GM18870 (cell line): ENCODE measurements at regions not wholly inside any gene's neighbourhood (a gene's known extent, or its start where the extent isn't known, plus 50 kb on each side); places are given as distances from the start of the nearest gene placed in this dataset.
"Not testable (repeated sequence)": the region's sequence is repeated elsewhere in the genome, so short reads cannot be mapped to it uniquely, and the experiment has no call there.

ENCODE experiments used
- ATAC-seq: cut with Tn5 transposase; IDR thresholded peaks from one replicate; pipeline ENCODE4 v1.9.1; 2021; ENCODE audit warnings: moderate library complexity; ENCODE audit not compliant: unreplicated experiment

DNA sequence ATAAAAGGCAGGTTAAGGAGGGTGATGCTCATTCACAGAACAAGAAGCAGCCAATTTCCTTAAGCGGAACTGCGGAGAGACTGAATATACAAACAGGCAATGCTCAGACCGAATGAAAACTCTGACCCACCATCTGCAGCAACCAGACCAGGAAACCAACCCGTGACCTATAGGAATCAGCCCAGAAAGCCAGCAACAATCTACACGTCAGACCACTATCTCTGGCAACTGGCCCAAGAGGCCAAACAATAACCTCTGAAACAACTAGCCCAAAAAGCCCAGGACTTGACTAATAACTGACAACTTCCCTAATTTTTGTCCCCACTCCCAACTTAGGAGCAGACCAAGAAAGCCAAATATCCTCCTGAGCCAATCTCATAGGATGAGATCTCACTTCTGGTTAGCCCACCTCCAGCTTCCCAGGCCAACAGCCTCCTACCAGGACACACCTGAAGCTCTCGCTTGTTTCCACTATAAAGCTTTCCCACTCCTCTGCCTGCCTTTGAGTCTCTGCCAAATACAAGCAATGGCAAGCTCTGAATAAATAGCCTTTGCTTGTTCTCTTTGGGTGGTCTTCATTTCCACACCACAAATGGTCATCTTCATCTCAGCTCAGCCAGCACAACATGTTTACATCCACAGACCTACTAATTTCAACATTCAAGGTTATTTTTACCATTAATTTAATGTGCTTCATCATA is 168.5 kb downstream of the HSD17B3 start:
- ATAC-seq, result no peak

- no peak for ATAC-seq
Measured at GRCh38 chr9:96131825-96132224, 170.2 kb downstream of the HSD17B3 start.

DNA sequence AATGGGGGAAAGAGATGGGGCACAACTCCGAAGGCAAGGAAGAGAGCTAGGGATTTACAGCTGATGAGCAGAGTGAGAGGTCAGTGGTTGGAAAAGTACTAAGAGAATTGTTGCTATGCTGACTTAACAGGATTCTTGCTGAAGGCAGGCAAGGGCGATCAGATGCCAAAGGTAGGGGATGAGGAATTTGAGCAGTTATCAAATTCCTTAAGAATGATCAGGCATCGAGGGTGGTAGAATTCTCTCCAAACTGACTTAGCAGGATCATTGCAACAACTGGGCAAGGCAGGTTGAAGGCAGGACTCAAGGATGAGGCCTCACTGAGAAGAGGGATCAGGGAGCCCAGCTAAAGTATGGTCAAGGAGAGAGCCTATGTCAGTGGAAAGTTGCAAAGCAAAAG is 171.0 kb downstream of the HSD17B3 start:
- no peak for ATAC-seq

GRCh38 chr9:96129747-96130146 is 172.2 kb downstream of the HSD17B3 start:
- no peak for ATAC-seq

DNA sequence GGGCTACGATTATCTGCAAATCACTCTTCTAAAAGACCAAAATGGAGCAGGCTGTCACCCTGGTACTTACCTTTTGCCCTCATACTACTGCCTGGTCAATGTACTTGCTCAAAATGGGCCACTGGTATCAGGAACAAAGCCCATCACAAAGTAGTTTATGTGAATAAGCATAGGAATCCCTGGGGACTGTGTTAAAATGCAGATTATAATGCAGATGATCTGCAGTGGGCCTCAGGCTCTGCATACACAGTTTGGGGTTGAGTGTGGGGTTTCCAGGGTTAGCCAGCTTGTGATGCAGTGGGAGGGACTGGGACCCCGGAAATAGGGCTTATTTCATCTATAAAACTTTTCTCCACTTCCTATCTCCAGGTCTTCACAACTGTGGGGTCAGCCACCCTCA is 173.1 kb downstream of the HSD17B3 start:
- ATAC-seq, result no peak

DNA sequence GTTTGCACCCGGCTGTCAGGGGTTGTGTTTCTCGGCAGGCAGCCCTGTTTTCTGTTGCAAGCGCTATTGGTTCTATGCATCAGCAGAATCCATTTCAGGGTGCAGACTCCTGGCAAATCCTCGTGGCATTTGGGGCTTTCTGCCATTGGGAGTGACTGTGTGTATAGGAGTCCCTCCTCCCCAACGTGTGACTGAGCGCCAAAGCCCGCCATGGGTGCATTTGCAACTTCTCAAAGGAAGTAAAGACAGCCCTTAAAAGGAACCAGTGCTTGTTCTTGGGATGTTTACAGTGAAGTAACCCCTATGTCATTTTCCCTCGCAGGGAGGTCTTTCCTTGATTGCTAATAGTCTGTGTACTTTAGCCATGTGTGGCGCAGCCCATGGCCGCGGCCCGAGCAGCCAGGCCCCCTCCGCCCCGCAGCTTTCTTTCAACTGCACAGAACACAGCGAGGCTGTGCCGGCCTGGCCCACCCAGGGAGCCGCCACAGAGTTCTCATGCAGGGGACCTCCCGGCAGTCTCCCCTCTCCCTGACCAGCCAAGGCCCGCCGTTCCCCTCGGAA is 175.6 kb downstream of the HSD17B3 start:
- ATAC-seq, result no peak

GRCh38 chr9:96125624-96126023 is 176.4 kb downstream of the HSD17B3 start:
- no peak for ATAC-seq

DNA sequence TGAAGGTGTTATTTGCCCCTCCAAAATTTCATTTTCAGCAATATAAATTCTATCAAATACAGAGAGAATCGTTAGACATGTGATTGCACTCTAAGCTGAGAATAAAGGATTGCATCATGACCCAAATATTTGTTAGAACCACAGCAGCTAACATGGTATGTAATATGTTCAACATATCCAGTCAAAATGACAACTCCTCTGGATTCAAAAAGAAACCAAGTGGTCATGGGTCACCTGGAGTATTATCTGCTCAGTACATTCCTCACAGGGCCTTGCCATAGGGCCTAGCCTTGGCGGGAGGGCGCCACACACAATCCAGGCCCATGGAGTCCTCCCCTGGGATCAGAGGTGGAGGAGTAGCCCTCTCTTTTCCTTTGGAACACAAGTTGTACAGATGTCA is 179.2 kb downstream of the HSD17B3 start:
- ATAC-seq, result no peak

- no peak for ATAC-seq
Measured at GRCh38 chr9:96122282-96122681, 179.7 kb downstream of the HSD17B3 start.

GRCh38 chr9:96121136-96121535 is 180.8 kb downstream of the HSD17B3 start:
- no peak for ATAC-seq

GRCh38 chr9:96117398-96118080 is 184.4 kb downstream of the HSD17B3 start:
- no peak for ATAC-seq

DNA sequence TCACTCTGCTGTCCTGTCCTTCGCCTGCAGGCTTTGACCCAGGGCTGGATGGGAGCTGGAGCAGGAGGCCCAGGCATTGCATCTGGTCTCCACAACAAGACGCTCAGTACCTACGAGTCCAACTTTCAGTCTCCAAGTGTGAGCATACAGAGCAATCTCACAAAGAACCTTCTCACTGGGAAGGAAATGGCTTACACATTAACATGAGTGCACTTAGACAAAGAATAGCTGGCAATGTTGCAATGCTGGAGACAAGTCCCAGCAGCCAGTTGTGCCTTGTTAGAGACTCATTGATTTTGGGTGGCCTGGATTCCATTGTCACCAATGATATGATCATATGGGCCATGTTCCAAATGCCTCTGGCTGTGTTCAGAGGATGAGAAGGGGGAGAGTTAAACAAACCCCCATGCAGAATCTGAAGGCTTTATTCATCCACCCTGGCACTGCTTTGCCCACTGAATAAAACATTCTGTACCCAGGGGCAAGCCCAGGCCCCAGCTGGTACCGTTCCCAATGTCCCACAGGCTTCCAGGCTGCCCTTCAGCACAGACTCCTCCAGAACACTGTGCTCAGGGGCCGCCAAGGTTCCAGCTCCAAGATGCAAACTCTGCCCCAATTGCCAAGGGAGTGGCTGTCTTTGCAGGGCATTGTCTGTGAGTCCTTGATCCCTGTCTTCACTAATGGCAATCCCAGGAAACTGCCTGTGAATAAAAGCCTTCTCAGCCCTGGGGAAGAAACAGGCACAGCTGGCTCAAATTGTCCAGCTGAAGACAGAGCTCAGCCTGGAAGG is 185.5 kb downstream of the HSD17B3 start:
- ATAC-seq, result no peak

DNA sequence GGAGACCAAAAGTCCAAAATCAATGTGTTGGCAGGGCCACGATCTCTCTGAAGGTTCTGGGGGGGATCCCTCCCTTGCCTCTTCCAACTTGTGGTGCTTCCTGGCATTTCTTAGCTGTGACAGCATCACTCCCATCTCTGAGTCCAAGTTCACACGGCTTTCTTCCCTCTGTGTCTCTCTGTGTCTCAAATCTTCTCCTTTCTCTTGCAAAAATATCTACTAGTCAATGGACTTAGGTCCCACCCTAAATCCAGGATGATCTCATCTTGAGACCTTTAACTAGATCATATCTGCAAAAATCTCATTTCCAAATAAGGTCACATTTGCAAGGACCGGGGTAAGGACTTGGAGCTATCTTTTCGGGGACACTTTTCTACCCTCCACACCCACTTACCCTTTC is 186.1 kb downstream of the HSD17B3 start:
- ATAC-seq, result no peak

DNA sequence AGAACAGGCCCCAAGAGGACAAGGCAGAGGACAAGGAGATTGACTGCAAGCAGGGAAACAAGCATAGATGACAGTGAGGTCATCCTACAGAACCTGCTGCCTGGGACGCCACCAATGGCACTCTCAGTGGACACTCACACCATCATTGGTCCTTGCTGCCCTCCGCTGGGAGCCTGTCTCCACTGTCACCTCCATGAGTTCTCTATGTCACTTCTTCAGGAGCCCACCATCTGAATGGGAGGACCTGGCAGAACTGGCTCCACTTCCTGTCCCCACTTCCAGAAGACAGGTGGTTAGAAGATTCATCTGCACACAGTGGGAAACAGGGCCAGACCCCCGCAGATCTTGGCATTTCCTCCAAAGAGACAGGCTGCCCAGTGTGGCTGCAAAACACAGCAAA is 188.9 kb downstream of the HSD17B3 start:
- no peak for ATAC-seq

DNA sequence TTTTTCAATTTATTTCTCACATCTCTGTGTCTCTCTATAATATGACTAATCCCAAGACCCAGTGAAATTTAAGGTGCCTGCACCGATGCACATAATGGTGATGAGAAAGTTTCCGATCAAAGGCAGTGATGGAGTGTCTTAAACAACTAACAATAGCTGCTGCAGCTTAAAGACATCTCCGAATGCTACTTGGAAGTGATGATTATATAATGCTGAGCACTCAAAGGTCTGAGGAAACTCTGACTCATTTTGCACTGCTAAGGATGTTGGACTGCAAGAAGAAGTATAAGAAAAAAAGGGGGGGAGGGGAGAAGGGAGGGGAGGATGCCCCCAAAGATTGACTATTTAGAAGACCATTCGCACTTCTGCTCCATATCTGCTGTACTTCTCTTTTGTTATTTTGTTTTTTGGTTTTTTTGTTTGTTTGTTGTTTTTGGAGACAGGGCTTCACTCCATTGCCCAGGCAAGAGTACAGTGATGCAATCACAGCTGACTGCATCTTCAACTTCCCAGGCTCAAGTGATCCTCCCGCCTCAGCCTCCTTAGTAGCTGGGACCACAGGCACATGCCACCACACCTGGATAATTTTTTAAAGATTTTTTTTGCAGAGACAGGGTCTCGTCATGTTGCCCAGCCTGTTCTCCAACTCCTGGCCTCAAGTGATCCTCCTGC is 192.2 kb downstream of the HSD17B3 start:
- no peak for ATAC-seq

- ATAC-seq, result no peak
Measured at GRCh38 chr9:96108691-96109380, 193.1 kb downstream of the HSD17B3 start.

DNA sequence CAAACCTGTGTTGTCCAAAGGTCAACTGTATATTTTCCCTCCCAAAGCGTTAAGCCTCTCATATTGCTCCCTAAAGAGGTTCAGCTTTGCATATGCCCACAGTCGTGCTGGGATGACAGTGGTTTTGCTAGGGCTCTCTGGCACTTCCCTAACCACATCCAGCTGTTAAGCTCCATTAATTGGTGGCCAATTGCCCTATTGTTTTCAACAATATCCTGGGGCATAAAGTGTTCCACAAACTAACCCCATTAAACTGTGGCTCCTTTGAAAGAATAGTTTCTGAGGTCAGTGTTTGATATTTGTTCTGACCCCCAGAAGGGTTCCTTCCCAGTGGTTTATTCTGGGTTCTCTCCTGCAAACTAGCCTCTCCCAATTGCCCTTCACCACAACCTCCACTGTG is 194.5 kb downstream of the HSD17B3 start:
- no peak for ATAC-seq

DNA sequence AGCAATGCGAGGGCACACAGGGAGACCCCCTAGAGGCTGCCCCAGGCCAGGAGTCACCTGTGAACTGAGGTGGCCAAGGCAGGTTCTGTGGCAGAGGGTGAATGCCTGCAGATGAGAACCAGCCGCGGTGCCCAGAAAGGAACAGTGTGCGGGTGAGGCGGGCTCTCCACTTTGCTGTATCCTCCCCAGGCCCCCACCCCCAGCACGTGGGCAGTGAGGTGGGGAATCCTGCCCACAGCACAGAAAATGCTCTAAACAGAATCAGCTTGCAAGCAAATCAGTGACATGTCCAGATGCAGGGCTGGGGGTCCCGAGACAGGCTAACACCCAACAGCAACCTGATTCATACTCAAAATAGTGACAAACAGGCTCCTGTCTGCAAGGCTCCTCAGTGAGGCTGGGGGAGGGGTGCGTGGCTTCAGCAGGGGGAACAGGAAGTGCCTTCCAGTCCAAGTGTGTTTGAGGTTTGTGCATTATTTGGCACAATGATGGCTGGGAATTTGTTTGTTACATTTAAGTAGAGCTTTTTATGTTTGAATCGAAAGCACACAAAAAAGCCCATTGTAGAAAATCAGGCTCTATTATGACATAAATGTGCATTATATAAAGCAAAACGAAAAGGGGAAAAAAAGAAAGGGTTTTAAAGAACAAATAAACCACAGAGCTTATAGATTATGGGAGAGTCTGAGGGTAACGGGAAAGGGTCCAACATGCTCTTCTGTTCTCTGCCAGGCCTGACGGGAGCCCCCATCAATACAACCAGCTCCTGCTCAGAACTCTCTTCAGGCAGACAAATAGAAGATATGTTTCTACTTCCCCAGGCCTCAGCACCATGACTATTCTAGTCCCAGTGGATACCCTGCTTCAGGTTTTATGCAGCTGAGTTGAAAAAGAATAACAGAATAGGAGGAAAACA is 201.3 kb downstream of the HSD17B3 start:
- no peak for ATAC-seq

DNA sequence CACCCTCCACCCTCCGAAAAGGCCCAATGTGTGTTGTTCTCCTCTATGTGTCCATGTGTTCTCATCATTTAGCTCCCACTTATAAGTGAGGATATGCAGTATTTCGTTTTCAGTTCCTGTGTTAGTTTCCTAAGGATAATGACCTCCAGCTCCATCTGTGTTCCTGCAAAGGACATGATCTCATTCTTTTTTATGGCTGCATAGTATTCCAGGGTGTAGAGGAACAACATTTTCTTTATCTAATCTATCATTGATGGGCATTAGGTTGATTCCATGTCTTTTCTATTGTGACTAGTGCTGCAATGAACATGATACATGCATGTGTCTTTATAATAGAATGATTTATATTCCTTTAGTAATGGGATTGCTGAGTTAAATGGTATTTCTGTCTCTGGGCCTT is 211.3 kb downstream of the HSD17B3 start:
- ATAC-seq, result not testable (repeated sequence)
